ENCODE measurements at regions not wholly inside any gene's neighbourhood (a gene's known extent, or its start where the extent isn't known, plus 50 kb on each side); places are given as distances from the start of the nearest gene placed in this dataset.

DNA sequence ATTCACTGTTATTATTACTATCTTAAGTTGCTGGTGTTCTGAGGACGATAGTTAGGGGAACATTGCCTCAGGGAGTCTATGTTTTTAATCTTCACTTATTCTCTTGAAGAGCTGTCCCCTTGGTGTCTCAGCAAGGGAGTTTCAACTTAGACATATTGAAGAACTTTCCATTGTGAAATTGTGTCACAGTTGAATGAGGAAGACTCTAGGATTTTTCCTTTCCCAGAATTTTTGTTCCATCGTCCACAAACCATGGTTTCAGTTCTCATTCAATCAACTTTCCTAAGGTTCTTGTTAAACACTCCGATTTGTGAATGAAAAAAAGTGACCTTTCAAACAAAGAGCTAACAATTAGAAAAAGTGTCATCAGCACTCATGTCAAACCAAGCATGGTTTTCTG lies 128.3 kb downstream of the GATA3 start:
- Histone ChIP-seq H3K4me1 (ENCODE audit: control insufficient read depth, insufficient read depth, low read length) (no peaks in the 10 kb centered on the region), H3K4me3 (no peak overlapping the region), H2AFZ (ENCODE audit: control insufficient read depth, low read depth, low read length) (no peak overlapping the region), H3K4me2 (ENCODE audit: control insufficient read depth, insufficient read depth) (no peak overlapping the region), H4K20me1 (ENCODE audit: control insufficient read depth, insufficient read depth) (no peaks in the 10 kb centered on the region), H3K27me3 (replicated peaks in 1 of 2; ENCODE audit: control insufficient read depth in 2 of 2, insufficient read depth in 2 of 2, low read length in 1 of 2) (no peaks in the 10 kb centered on the region), H3K79me2 (ENCODE audit: control insufficient read depth, insufficient read depth, low read length) (no peaks in the 10 kb centered on the region), H3K9ac (ENCODE audit: control insufficient read depth, insufficient read depth, low read length) (no peak overlapping the region), H3K36me3 (ENCODE audit: control insufficient read depth in 2 of 2, insufficient read depth in 2 of 2, low read length in 1 of 2) (no peaks in the 10 kb centered on the region), H3K9me3 (replicated peaks; ENCODE audit: control insufficient read depth, insufficient read depth, low read length) (no peaks in the 10 kb centered on the region; the same call in 2 of the 3 replicates), H3K27ac (ENCODE audit: control insufficient read depth, insufficient read depth) (no peak overlapping the region)
- ChIA-PET RAD21 (ENCODE audit: unreplicated experiment) (interaction anchor here (0.6 kb wide), 1 partner anchor 342 kb away, joined by 3 read pairs; no protein-coding TSS in a partner anchor), POLR2A (no interaction called here), CTCF (interaction anchor here (1.2 kb wide), 1 partner anchor 9 kb away, joined by 5 read pairs; no protein-coding TSS in a partner anchor), SMC1A (ENCODE audit: uncharacterized antibody, unreplicated experiment) (interaction anchor here (0.8 to 1.8 kb wide), 5 partner anchors 9 to 123 kb away, joined by 3 to 5 read pairs (median 4); no protein-coding TSS in a partner anchor)
- 51% methylated on average over 3 of the region's 3 CpGs for WGBS (ENCODE audit: insufficient coverage, insufficient replicate concordance, low lambda C conversion rate, missing lambda C conversion rate)
- in situ Hi-C loops (cut with MboI) (no loop called here), intact Hi-C loops (cut with micrococcal nuclease; ENCODE audit: unreplicated experiment) (no loop called here)
- DNase-seq (ENCODE audit: low read depth, low spot score), result no peak
- BruUV-seq (replicated peaks), result no TSS peak
- ATAC-seq, result no peak
- FAIRE-seq, result no peak
- TF ChIP-seq KLF5 (IDR thresholded peaks at IDR 0.05; ENCODE audit: partially characterized antibody) (no peak), YBX1 (IDR thresholded peaks at IDR 0.05) (no peak)
- TF ChIP-seq, protein P1, sequence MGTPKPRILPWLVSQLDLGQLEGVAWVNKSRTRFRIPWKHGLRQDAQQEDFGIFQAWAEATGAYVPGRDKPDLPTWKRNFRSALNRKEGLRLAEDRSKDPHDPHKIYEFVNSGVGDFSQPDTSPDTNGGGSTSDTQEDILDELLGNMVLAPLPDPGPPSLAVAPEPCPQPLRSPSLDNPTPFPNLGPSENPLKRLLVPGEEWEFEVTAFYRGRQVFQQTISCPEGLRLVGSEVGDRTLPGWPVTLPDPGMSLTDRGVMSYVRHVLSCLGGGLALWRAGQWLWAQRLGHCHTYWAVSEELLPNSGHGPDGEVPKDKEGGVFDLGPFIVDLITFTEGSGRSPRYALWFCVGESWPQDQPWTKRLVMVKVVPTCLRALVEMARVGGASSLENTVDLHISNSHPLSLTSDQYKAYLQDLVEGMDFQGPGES (IDR thresholded peaks at IDR 0.05), result no peak

DNA sequence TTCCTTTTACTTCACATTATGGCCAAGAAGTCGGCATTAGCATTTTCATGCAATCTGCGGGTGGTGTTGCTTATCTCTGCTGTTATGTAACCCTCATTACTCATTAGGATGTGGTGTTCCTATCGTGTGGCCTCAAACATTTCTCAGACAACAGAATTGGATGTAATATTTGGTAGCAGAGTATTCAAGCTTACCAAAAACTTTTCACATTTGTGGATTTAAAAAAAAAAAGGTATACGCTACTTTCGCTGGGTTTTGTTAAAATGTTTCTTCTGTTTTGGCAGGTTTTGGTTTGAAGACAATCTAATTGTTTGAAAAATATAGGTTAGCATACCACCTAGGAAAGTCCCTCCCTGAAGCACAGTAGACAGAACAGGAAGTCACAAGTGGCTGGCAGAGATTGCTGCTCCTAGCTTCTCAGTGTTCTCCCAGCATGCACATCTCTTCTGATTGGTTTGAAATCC lies 128.8 kb downstream of the GATA3 start:
- DNase-seq (ENCODE audit: low read depth, low spot score), result peak; percentile 45
- H3K9me3 ChIP-seq (replicated peaks; ENCODE audit: control insufficient read depth, insufficient read depth, low read length), result no peaks in the 10 kb centered on the region; the same call in 2 of the 3 replicates
- ChIA-PET RAD21 (ENCODE audit: unreplicated experiment) (interaction anchor here (0.6 kb wide), 1 partner anchor 341 kb away, joined by 3 read pairs; no protein-coding TSS in a partner anchor), SMC1A (ENCODE audit: uncharacterized antibody, unreplicated experiment) (interaction anchor here (0.8 to 1.8 kb wide), 5 partner anchors 9 to 124 kb away, joined by 3 to 5 read pairs (median 4); no protein-coding TSS in a partner anchor), POLR2A (no interaction called here), CTCF (interaction anchor here (1.2 kb wide), 1 partner anchor 9 kb away, joined by 5 read pairs; no protein-coding TSS in a partner anchor)
- H3K79me2 ChIP-seq (ENCODE audit: control insufficient read depth, insufficient read depth, low read length), result no peaks in the 10 kb centered on the region
- no peak overlapping the region for H2AFZ ChIP-seq (ENCODE audit: control insufficient read depth, low read depth, low read length)
- FAIRE-seq, result peak; percentile 66
- no TSS peak for BruUV-seq (replicated peaks)
- ATAC-seq, result peak; percentile 88
- no peaks in the 10 kb centered on the region for H3K4me1 ChIP-seq (ENCODE audit: control insufficient read depth, insufficient read depth, low read length)
- H3K4me3 ChIP-seq, result no peak overlapping the region
- no peaks in the 10 kb centered on the region for H3K27me3 ChIP-seq (replicated peaks in 1 of 2; ENCODE audit: control insufficient read depth in 2 of 2, insufficient read depth in 2 of 2, low read length in 1 of 2)
- no peak overlapping the region for H3K4me2 ChIP-seq (ENCODE audit: control insufficient read depth, insufficient read depth)
- H3K27ac ChIP-seq (ENCODE audit: control insufficient read depth, insufficient read depth), result no peak overlapping the region
- in situ Hi-C loops (cut with MboI), result no loop called here
- 41% methylated on average over 5 of the region's 5 CpGs for WGBS (ENCODE audit: insufficient coverage, insufficient replicate concordance, low lambda C conversion rate, missing lambda C conversion rate)
- no peak overlapping the region for H3K9ac ChIP-seq (ENCODE audit: control insufficient read depth, insufficient read depth, low read length)
- no peaks in the 10 kb centered on the region for H4K20me1 ChIP-seq (ENCODE audit: control insufficient read depth, insufficient read depth)
- intact Hi-C loops (cut with micrococcal nuclease; ENCODE audit: unreplicated experiment), result no loop called here
- H3K36me3 ChIP-seq (ENCODE audit: control insufficient read depth in 2 of 2, insufficient read depth in 2 of 2, low read length in 1 of 2), result no peaks in the 10 kb centered on the region
- TF ChIP-seq ZNF274 (IDR thresholded peaks at IDR 0.05; ENCODE audit: insufficient read depth, insufficient read length), result no peak
- TF ChIP-seq, protein P2, sequence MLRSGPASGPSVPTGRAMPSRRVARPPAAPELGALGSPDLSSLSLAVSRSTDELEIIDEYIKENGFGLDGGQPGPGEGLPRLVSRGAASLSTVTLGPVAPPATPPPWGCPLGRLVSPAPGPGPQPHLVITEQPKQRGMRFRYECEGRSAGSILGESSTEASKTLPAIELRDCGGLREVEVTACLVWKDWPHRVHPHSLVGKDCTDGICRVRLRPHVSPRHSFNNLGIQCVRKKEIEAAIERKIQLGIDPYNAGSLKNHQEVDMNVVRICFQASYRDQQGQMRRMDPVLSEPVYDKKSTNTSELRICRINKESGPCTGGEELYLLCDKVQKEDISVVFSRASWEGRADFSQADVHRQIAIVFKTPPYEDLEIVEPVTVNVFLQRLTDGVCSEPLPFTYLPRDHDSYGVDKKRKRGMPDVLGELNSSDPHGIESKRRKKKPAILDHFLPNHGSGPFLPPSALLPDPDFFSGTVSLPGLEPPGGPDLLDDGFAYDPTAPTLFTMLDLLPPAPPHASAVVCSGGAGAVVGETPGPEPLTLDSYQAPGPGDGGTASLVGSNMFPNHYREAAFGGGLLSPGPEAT (IDR thresholded peaks at IDR 0.05; ENCODE audit: low read depth), result peak; percentile 56; the same call in 1 of the 2 replicates
- no peak for TF ChIP-seq TCF7 (IDR thresholded peaks at IDR 0.05; ENCODE audit: borderline replicate concordance)
- TF ChIP-seq SMC3 (IDR thresholded peaks at IDR 0.05; ENCODE audit: borderline replicate concordance, low read length), result no peak
- TF ChIP-seq SREBF1 (IDR thresholded peaks at IDR 0.05; ENCODE audit: low read length), result no peak
- TF ChIP-seq, protein P3, sequence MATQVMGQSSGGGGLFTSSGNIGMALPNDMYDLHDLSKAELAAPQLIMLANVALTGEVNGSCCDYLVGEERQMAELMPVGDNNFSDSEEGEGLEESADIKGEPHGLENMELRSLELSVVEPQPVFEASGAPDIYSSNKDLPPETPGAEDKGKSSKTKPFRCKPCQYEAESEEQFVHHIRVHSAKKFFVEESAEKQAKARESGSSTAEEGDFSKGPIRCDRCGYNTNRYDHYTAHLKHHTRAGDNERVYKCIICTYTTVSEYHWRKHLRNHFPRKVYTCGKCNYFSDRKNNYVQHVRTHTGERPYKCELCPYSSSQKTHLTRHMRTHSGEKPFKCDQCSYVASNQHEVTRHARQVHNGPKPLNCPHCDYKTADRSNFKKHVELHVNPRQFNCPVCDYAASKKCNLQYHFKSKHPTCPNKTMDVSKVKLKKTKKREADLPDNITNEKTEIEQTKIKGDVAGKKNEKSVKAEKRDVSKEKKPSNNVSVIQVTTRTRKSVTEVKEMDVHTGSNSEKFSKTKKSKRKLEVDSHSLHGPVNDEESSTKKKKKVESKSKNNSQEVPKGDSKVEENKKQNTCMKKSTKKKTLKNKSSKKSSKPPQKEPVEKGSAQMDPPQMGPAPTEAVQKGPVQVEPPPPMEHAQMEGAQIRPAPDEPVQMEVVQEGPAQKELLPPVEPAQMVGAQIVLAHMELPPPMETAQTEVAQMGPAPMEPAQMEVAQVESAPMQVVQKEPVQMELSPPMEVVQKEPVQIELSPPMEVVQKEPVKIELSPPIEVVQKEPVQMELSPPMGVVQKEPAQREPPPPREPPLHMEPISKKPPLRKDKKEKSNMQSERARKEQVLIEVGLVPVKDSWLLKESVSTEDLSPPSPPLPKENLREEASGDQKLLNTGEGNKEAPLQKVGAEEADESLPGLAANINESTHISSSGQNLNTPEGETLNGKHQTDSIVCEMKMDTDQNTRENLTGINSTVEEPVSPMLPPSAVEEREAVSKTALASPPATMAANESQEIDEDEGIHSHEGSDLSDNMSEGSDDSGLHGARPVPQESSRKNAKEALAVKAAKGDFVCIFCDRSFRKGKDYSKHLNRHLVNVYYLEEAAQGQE (IDR thresholded peaks at IDR 0.05; ENCODE audit: low read depth, low read length), result no peak
- peak; percentile 26; the same call in 1 of the 2 replicates for TF ChIP-seq MTA2 (IDR thresholded peaks at IDR 0.05; ENCODE audit: low read depth)
- no peak for TF ChIP-seq CREM (IDR thresholded peaks at IDR 0.05; ENCODE audit: low read depth)
- 0 out of 2 replicates have a peak, but pooled peaks have one; percentile 18 for TF ChIP-seq ATF7 (IDR thresholded peaks at IDR 0.05; ENCODE audit: low read depth)
